Tibial artery (tissue), 4 donors: ENCODE measurements at regions not wholly inside any gene's neighbourhood (a gene's known extent, or its start where the extent isn't known, plus 50 kb on each side); places are given as distances from the start of the nearest gene placed in this dataset.

Experiments
- DNase-seq, 2 donors: peaks; one replicate each; pipeline ENCODE4 v3.0.0-alpha.2; 2019
- H3K27ac ChIP-seq, 2 donors: fragments of 200-600 bp; sonication (generic) in 1 of 2; 1 replicate in 1 of 2; 2 replicates in 1 of 2; pipeline ENCODE4 v1.5.1; 2018 to 2019; ENCODE audit warnings: mild to moderate bottlenecking in 1 of 2
- H3K27me3 ChIP-seq, 2 donors: fragments of 200-600 bp; sonication (generic) in 1 of 2; one replicate each; pipeline versions ENCODE4 v1.5.1 to v1.6.0; 2016 to 2019
- H3K36me3 ChIP-seq, 3 donors: fragments of 200-600 bp; sonication (generic) in 2 of 3; one replicate each; pipeline ENCODE4 v1.5.1; 2016 to 2019; ENCODE audit warnings: mild to moderate bottlenecking in 2 of 3
- H3K4me1 ChIP-seq, 4 donors: fragments of 200-600 bp; sonication (generic) in 2 of 4; 1 replicate in 3 of 4; 2 replicates in 1 of 4; pipeline ENCODE4 v1.5.1; 2016 to 2019
- H3K4me3 ChIP-seq, 2 donors: fragments of 200-600 bp; sonication (generic) in 1 of 2; 1 replicate in 1 of 2; 2 replicates in 1 of 2; pipeline ENCODE4 v1.5.1; 2018 to 2019; ENCODE audit warnings: mild to moderate bottlenecking in 2 of 2
- H3K9me3 ChIP-seq, 3 donors: fragments of 200-600 bp; sonication (generic) in 1 of 3; one replicate each; pipeline ENCODE4 v1.5.1; 2016 to 2019
- CTCF ChIP-seq, 2 experiments: fragments of 200-600 bp in 1 of 2; fragments of 450-650 bp in 1 of 2; IDR thresholded peaks; one replicate each; pipeline ENCODE4 v1.5.1; 2017 to 2019; ENCODE audit warnings: antibody characterized with exemption in 2 of 2, mild to moderate bottlenecking in 1 of 2, moderate library complexity in 1 of 2
- intact Hi-C: fragments of 100-400 bp; cut with DNase I; formaldehyde crosslinking; loops from one replicate; pipeline ENCODE4 v1.15.0; 2023; ENCODE audit warnings: low total_unique reads

DNA sequence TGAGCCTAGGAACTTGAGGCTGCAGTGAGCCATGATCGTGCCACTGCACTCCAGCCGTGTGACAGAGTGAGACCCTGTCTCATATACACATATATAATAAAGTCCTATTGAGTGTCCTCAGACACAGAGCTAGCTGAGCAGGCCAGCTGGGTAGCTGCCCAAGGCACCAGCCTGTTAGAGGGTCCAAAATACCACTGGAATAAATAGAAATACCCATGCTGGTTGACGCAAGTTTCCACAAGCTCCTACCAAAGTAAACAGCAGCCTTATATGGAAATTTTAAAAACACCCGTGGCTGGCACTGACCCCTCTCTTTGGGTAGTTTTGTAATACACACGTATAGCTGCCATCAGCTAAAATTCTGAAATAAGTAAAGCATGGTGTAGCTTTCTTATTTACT, 348.6 kb downstream of the BCOR start:
- Histone ChIP-seq H3K36me3 (no peaks in the 10 kb centered on the region), H3K4me3 (no peak overlapping the region), H3K4me1 (peaks cover 0 to 57% (median 18%) of the 10 kb centered on the region in 4 donors), H3K27ac (peak overlapping the region; percentile 56 to 88), H3K27me3 (no peaks in the 10 kb centered on the region), H3K9me3 (no peaks in the 10 kb centered on the region)
- intact Hi-C loops = no loop called here
- TF ChIP-seq CTCF (IDR thresholded peaks at IDR 0.05) = no peak
- peak; percentile 44 to 87 for DNase-seq

- DNase-seq = no peak
- Histone ChIP-seq H3K36me3 (no peaks in the 10 kb centered on the region), H3K27me3 (no peaks in the 10 kb centered on the region), H3K4me3 (no peak overlapping the region), H3K27ac (peak overlapping the region; percentile 55 to 88), H3K4me1 (peaks cover 0 to 62% (median 19%) of the 10 kb centered on the region in 4 donors), H3K9me3 (no peaks in the 10 kb centered on the region)
- TF ChIP-seq CTCF (IDR thresholded peaks at IDR 0.05) = no peak
- intact Hi-C loops = no loop called here
Measured at GRCh38 chrX:39749728-39750127, 348.0 kb downstream of the BCOR start.

GRCh38 chrX:39750256-39750790, 347.4 kb downstream of the BCOR start:
- Histone ChIP-seq H3K4me3 (no peak overlapping the region), H3K4me1 (peaks cover 0 to 68% (median 24%) of the 10 kb centered on the region in 4 donors), H3K9me3 (no peaks in the 10 kb centered on the region), H3K27me3 (no peaks in the 10 kb centered on the region), H3K27ac (peak overlapping the region; percentile 55 to 88), H3K36me3 (no peaks in the 10 kb centered on the region)
- intact Hi-C loops = no loop called here
- no peak for TF ChIP-seq CTCF (IDR thresholded peaks at IDR 0.05)
- DNase-seq = no peak

DNA sequence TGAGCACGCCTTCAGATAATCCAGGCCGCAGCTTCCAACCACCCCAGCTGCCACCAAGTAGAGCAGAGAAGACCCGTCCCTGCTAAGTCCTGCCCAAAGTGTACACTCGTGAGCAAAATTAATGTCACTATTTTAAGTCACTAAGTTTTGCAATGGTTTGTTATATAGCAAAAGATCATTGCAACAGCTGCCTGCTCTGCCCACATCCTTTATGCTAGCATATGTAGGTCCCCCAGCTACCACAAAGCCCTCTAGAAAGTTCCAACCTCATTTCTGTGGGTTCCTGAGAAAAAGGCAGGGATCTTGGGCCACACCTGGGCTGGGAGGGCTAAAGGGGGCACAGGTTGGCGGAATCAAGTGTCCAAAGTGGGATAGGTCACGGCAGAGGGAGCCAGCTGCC, 346.9 kb downstream of the BCOR start:
- Histone ChIP-seq H3K4me3 (no peak overlapping the region), H3K27me3 (no peaks in the 10 kb centered on the region), H3K9me3 (no peaks in the 10 kb centered on the region), H3K36me3 (no peaks in the 10 kb centered on the region), H3K4me1 (peaks cover 0 to 72% (median 27%) of the 10 kb centered on the region in 4 donors), H3K27ac (peak overlapping the region; percentile 55 to 88)
- DNase-seq = no peak
- intact Hi-C loops = no loop called here
- TF ChIP-seq CTCF (IDR thresholded peaks at IDR 0.05) = no peak

- intact Hi-C loops = no loop called here
- H3K36me3 ChIP-seq = no peaks in the 10 kb centered on the region
- peak overlapping the region; percentile 44 to 88 for H3K27ac ChIP-seq
Measured at GRCh38 chrX:39752815-39753214, 344.9 kb downstream of the BCOR start.

More at GRCh38 chrX:39752815-39753214, 344.9 kb downstream of the BCOR start:
- Histone ChIP-seq H3K4me1 (peaks cover 0 to 81% (median 28%) of the 10 kb centered on the region in 4 donors), H3K27me3 (no peaks in the 10 kb centered on the region), H3K9me3 (no peaks in the 10 kb centered on the region), H3K4me3 (no peak overlapping the region)
- no peak for DNase-seq
- TF ChIP-seq CTCF (IDR thresholded peaks at IDR 0.05) = no peak
